ENCODE measurements at regions not wholly inside any gene's neighbourhood (a gene's known extent, or its start where the extent isn't known, plus 50 kb on each side); places are given as distances from the start of the nearest gene placed in this dataset.

DNA sequence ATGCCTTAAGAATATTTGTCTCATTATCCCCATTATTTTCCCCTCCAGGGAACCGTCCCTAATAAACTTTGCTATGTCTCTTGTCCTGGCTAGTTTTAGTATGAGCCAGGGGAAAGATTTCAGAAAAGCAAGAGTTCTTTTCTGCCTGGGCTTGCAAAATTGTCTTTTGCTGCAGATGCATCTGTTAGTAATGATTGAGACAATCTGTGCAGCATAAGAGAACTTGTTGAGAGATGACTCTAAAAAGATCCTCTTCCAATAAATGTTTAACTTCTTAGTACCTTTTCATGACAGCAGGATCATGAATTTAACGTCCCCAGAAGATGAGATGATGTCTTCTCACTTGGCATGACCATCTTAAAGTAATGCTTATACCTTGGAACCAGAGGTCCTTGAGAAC is 172.5 kb upstream of the CREB1 start:
- ATAC-seq (no peak), DNase-seq (no peak)
- TF ChIP-seq, protein P1, sequence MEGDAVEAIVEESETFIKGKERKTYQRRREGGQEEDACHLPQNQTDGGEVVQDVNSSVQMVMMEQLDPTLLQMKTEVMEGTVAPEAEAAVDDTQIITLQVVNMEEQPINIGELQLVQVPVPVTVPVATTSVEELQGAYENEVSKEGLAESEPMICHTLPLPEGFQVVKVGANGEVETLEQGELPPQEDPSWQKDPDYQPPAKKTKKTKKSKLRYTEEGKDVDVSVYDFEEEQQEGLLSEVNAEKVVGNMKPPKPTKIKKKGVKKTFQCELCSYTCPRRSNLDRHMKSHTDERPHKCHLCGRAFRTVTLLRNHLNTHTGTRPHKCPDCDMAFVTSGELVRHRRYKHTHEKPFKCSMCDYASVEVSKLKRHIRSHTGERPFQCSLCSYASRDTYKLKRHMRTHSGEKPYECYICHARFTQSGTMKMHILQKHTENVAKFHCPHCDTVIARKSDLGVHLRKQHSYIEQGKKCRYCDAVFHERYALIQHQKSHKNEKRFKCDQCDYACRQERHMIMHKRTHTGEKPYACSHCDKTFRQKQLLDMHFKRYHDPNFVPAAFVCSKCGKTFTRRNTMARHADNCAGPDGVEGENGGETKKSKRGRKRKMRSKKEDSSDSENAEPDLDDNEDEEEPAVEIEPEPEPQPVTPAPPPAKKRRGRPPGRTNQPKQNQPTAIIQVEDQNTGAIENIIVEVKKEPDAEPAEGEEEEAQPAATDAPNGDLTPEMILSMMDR (IDR thresholded peaks at IDR 0.05) = no peak
- ChIA-PET POLR2A (no interaction called here), CTCF (no interaction called here)
- Mint-ChIP-seq H3K36me3 (ENCODE audit: low read depth) (no peaks in the 10 kb centered on the region), H3K4me1 (ENCODE audit: low read depth) (peaks cover 5% of the 10 kb centered on the region), H3K9me3 (no peaks in the 10 kb centered on the region), H3K27me3 (no peaks in the 10 kb centered on the region), H3K27ac (no peak overlapping the region), H3K4me3 (no peak overlapping the region)
- intact Hi-C loops (cut with micrococcal nuclease) = no loop called here

DNA sequence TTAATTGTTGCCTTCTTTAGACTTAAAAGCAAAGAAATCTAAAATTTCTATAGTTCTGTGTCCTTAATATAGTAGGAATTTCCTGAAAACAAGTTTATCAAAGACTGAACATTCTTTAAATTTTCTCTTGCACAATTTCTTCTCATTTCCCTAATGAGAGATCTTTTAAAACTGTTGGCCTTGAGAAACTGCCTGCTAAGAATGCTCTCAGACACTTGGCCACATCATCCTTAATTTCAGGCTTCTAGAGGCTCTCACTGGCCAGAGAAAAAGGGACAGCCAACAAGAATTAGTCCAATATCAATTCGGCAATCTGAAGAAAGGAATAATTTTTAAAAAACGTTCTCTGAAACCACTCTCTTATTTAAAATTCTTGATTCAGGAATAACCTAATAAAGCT is 167.0 kb upstream of the CREB1 start:
- no peak overlapping the region for H3K4me3 Mint-ChIP-seq
- intact Hi-C loops (cut with micrococcal nuclease) = no loop called here
- ChIA-PET POLR2A (no interaction called here), CTCF (no interaction called here)
- no peaks in the 10 kb centered on the region for H3K9me3 Mint-ChIP-seq
- H3K27me3 Mint-ChIP-seq = no peaks in the 10 kb centered on the region
- H3K4me1 Mint-ChIP-seq (ENCODE audit: low read depth) = no peaks in the 10 kb centered on the region
- no peak for DNase-seq
- H3K27ac Mint-ChIP-seq = no peak overlapping the region
- TF ChIP-seq, protein P1 (IDR thresholded peaks at IDR 0.05) = no peak
- ATAC-seq = no peak
- H3K36me3 Mint-ChIP-seq (ENCODE audit: low read depth) = no peaks in the 10 kb centered on the region

DNA sequence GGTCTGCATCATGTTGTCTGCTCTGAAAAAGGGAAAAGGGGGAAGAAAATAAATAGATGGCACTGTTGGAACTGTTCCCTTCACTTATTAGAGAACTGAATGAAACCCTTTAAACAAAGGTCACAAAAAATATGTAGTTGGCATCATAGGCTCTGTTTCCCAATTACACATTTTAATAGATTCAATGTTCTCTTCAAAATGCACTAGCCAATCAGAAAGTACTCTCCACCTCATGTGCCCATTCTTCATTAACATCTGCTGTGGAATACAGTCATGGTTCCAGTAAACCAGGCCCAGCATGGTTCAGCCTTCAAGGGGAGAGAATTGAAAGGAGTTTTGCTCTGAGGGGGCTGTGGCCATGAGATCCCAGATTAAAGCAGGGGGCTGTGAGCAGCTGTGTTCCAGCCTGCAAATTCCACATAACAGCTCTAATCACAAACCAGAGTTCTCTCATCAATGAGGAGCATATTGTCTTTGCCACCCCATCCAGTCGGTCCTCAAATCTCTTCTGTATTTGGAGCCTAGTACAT is 165.9 kb upstream of the CREB1 start:
- no peaks in the 10 kb centered on the region for H3K36me3 Mint-ChIP-seq (ENCODE audit: low read depth)
- DNase-seq = no peak
- no peak overlapping the region for H3K4me3 Mint-ChIP-seq
- no peak for ATAC-seq
- POLR2A ChIA-PET = no interaction called here
- no peak overlapping the region for H3K27ac Mint-ChIP-seq
- TF ChIP-seq, protein P1 (IDR thresholded peaks at IDR 0.05) = no peak
- intact Hi-C loops (cut with micrococcal nuclease) = no loop called here
- no peaks in the 10 kb centered on the region for H3K9me3 Mint-ChIP-seq
- H3K4me1 Mint-ChIP-seq (ENCODE audit: low read depth) = no peaks in the 10 kb centered on the region
- CTCF ChIA-PET = no interaction called here
- no peaks in the 10 kb centered on the region for H3K27me3 Mint-ChIP-seq

DNA sequence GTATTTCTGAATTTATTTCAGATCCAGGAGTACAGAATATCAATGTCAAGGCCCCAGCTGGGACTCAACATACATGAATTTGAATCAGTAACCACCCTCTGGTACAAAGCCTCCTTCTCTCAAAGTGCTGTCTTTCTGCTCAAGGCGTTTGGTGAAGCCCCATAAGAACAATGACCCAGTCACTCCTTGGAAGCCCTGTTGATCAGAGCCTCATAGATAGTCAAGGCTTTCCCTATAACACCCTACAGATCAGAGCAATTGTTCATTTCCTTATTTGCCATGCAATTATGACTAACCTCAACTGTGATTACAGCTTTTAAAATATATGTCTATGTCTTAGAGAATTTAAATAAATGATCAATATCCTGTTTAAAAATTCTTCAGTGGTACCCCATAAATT is 159.1 kb upstream of the CREB1 start:
- TF ChIP-seq, protein P1 (IDR thresholded peaks at IDR 0.05) = no peak
- Mint-ChIP-seq H3K4me1 (ENCODE audit: low read depth) (no peaks in the 10 kb centered on the region), H3K27me3 (no peaks in the 10 kb centered on the region), H3K9me3 (peaks cover 3% of the 10 kb centered on the region), H3K4me3 (no peak overlapping the region), H3K36me3 (ENCODE audit: low read depth) (no peaks in the 10 kb centered on the region), H3K27ac (no peak overlapping the region)
- ATAC-seq = no peak
- no peak for DNase-seq
- POLR2A ChIA-PET = no interaction called here
- CTCF ChIA-PET = no interaction called here
- intact Hi-C loops (cut with micrococcal nuclease) = no loop called here

DNA sequence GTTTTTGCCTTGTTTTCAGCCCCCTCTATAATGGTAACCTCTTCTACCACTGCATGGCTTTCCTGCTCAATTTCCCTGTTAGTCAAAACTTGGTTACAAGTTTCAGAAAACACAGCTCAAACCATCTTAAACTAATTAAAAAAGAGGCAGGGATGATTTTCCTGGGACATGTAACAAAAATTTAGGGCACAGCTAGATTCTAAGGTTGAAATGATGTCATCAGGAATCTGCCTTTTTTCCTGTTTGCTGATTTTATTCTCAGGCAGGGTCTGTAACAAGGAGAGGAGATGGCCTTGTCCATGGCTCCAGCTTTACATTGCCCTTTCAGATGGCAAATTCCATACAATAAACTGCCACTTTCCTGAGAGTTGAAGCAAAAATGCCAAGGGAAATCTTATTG is 157.9 kb upstream of the CREB1 start:
- intact Hi-C loops (cut with micrococcal nuclease) = no loop called here
- no peak for DNase-seq
- Mint-ChIP-seq H3K27me3 (no peaks in the 10 kb centered on the region), H3K27ac (no peak overlapping the region), H3K36me3 (ENCODE audit: low read depth) (peaks cover under 1% of the 10 kb centered on the region), H3K4me3 (no peak overlapping the region), H3K4me1 (ENCODE audit: low read depth) (no peaks in the 10 kb centered on the region), H3K9me3 (peaks cover 9% of the 10 kb centered on the region)
- TF ChIP-seq, protein P1 (IDR thresholded peaks at IDR 0.05) = no peak
- ATAC-seq = no peak
- ChIA-PET POLR2A (no interaction called here), CTCF (no interaction called here)

All from activated CD8-positive, alpha-beta T cell treated with anti-CD3 and anti-CD28 coated beads for 36 hours (primary cell).